ENCODE measurements at regions not wholly inside any gene's neighbourhood (a gene's known extent, or its start where the extent isn't known, plus 50 kb on each side); places are given as distances from the start of the nearest gene placed in this dataset.

DNA sequence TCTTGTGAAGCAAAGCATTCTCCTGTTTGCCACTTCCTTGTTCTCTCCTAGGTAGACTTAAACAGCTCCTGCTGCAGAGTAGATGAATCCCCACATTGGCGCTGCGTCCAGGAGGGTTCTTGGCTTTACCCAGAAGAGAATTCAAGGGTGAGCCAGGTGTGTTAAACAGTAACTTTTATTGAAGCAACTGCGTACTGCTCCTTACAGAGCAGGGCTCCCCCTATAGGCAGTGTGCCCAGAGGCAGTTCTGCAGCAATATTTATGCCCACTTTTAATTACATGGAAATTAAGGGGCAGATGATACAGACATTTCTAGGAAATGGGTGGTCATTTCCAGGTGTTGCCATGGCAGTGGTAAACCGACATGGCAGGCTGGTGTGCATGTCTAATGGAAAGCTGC is 987.6 kb upstream of the RBFOX1 start:
- TF ChIP-seq POLR2A (IDR thresholded peaks at IDR 0.05; ENCODE audit: low read depth, low read length), result no peak
- DNase-seq (ENCODE audit: insufficient read length, low spot score) (no peak), FAIRE-seq (no peak)

DNA sequence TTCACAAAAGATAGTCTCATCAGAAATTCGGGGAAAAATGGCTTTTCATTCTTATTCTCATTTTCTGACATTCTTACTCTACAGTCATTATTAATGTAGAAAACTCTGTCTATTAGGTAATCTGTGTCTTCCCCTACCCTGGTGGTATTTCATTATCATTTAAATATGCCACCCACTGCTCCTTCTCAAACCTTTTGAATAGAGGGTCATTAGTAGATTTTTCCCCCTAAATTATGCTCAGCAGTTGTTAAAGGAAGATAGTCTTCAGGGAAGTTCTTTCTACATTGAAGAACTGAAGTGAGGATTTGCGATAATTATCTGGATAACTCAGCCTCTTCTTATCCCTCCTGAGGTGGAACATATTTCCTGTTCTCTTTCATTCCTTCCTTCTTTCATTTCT is 989.5 kb upstream of the RBFOX1 start:
- DNase-seq (ENCODE audit: insufficient read length, low spot score) (no peak), FAIRE-seq (no peak)

DNA sequence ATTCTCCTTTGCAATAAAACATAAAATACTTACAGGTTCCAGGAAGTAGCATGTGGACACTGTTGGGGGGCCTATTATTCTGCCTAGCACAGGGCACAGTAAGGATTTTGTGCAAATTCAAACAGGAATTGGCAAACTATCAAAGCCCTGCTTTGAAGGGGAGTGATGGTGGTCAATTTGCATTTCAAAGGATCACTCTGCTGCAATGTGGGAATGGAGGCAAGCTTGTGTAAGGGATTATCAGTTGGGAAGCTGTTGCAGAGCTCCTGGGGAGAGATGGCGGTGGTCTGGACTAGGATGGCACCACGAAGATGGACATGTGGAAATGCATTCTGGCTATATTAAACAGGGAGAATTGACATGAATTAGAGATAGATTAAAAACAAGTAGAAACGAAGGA is 990.7 kb upstream of the RBFOX1 start:
- no peak for FAIRE-seq
- no peak for DNase-seq (ENCODE audit: insufficient read length, low spot score)

More for the DNA sequence above, 989.5 kb upstream of the RBFOX1 start:
- no peak for TF ChIP-seq POLR2A (IDR thresholded peaks at IDR 0.05; ENCODE audit: low read depth, low read length)

DNA sequence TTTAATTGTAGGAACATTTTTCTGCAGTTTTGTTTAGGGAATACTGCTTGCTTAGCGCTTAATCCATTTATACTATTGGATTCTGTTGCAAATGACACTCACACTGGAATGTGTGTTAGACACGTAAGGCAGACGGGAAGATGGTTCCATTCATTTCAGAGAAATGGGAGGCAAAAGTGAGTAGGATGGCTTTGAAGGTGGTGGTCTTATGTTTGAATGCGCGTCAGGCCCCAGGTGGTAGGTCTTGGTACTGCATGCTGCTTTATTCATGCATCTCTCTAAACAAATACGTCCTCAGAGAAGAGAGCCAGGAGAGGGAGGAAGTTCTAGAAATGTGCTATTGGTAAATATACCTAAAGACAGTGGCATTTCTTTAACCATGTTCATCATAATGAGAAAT is 997.6 kb upstream of the RBFOX1 start:
- no peak for TF ChIP-seq POLR2A (IDR thresholded peaks at IDR 0.05; ENCODE audit: low read depth, low read length)
- FAIRE-seq (no peak), DNase-seq (ENCODE audit: insufficient read length, low spot score) (peak; percentile 5)

More for the DNA sequence above, 990.7 kb upstream of the RBFOX1 start:
- TF ChIP-seq POLR2A (IDR thresholded peaks at IDR 0.05; ENCODE audit: low read depth, low read length), result no peak

DNA sequence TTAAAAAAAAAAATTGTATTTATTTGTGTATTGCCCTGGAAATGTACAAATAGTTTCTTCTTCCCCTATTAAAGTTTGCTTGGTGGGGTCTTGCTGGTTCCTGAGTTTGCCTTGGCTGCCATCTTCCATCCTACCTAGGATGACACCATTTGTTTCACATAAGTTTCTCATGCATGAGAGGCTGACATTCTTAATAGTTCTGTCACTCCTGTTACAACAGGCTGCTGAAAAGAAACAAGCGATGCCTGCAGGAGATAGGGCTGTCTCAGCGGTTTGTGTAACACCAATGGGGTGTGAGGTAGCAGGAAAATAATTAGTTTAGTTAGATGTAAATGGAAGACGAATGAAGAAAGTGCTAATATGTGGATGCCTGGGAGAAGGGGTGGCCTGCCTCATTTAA is 1000.9 kb upstream of the RBFOX1 start:
- FAIRE-seq (no peak), DNase-seq (ENCODE audit: insufficient read length, low spot score) (no peak)
- TF ChIP-seq POLR2A (IDR thresholded peaks at IDR 0.05; ENCODE audit: low read depth, low read length), result no peak

DNA sequence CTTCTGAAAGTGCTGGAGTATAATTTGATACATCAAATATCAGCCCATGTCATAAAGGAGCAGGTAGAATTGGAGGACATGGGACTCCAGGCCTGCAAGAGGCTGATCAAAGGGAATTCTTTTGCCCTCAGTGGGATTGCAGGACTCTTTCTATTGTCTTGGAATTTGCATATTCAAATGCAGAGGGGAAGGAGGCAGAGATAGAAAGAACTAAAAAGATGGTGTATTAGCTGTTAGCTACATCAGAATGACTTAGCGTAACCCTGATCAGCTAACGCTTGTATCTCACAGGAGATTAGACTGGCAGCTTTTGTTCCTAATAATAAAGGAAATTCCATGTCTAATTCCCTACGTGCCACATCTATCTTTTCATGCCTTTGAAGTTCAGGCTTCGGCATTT is 1014.7 kb upstream of the RBFOX1 start:
- FAIRE-seq (no peak), DNase-seq (ENCODE audit: insufficient read length, low spot score) (no peak)
- no peak for TF ChIP-seq POLR2A (IDR thresholded peaks at IDR 0.05; ENCODE audit: low read depth, low read length)

DNA sequence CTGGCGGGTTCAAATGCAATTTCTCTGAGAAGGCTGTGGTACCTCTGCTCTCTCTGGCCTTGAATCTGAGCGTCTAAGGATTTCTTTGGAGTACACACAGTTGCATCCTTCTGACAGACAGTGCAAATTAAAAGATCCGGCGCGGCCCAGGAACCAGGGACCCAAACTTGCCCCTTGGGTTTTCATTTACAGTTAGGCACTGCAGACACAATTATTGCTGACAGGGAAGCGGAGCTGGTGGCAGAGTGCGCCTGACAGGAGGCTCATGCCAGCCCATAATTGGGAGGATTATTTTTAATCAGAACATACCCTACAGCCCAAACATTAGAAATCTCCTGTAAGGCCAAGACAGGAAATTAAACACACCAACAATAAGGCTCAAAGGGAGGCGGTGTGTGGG is 1023.4 kb upstream of the RBFOX1 start:
- no peak for FAIRE-seq
- DNase-seq (ENCODE audit: insufficient read length, low spot score), result no peak
- no peak for TF ChIP-seq POLR2A (IDR thresholded peaks at IDR 0.05; ENCODE audit: low read depth, low read length)

DNA sequence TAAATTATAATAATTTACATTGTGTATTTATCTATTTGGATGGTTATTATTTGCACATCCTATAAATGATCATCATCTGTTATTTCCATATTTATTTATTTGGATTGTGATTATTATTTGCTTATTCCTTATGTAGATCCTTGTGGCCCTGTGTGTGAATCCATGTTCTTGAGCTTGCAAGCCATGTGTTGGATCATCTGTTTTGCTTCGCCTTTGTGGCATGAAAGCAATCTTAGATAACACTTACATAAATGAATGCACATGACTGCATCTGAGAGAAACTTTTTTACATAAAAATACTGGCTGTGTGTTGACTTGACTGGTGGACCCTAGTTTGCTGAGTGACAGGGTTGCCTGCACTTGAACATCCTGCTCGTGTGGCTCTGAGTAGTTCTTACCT is 1024.5 kb upstream of the RBFOX1 start:
- FAIRE-seq (no peak), DNase-seq (ENCODE audit: insufficient read length, low spot score) (no peak)
- TF ChIP-seq POLR2A (IDR thresholded peaks at IDR 0.05; ENCODE audit: low read depth, low read length), result no peak

DNA sequence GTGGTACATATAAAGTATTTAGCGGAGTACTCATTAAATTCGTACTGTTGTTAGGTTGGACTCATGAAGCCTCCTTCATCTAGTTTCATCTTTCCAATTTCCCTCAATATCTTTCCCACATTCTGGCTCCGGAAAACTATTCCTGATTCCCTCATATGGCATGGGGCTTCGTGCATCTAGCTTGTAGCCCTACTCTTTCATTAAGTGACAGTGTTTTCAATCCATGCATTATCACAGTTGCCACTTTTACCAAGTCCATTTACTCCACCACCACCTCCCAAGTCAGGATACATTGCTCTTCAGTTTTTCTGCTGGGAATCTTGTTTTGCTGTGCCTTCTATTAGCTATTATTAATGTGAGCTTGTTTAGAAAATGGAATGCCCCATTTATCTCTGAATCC is 1032.1 kb upstream of the RBFOX1 start:
- no peak for TF ChIP-seq POLR2A (IDR thresholded peaks at IDR 0.05; ENCODE audit: low read depth, low read length)
- FAIRE-seq (no peak), DNase-seq (ENCODE audit: insufficient read length, low spot score) (no peak)

DNA sequence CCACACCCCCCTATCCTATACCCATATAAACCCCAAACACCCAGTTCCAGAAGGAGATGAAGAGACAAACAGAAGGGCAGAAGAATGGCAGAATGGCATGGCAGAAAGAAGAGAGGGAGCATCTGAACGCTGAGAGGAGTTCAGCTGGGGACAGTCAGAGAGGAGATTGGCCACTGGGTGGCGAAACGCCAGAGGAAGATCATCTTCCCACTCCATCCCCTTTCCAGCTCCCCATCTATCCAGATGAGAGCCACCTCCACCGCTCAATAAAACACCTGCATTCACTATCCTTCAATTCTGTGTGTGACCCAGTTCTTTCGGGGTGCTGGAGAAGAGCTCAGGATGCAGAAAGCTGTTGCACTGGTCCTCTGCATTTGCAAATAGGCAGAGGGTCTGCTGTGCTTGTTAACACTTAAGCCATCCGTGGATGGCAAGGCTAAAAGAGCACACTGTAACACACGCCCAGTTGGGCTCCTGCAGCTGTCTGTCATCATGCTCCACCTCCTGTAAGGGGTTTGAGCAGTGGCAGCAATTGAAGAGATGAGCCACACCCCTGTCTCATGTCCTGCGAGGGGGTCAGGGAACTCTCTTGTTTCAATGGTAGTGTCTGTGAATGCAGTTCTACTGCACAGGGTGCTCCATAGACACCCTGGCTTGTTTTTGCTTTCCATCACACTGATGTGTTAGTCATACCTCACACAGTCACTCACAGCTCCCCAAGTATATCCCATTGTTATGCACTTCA is 1034.8 kb upstream of the RBFOX1 start:
- DNase-seq (ENCODE audit: insufficient read length, low spot score), result no peak
- no peak for FAIRE-seq
- no peak for TF ChIP-seq POLR2A (IDR thresholded peaks at IDR 0.05; ENCODE audit: low read depth, low read length)

DNA sequence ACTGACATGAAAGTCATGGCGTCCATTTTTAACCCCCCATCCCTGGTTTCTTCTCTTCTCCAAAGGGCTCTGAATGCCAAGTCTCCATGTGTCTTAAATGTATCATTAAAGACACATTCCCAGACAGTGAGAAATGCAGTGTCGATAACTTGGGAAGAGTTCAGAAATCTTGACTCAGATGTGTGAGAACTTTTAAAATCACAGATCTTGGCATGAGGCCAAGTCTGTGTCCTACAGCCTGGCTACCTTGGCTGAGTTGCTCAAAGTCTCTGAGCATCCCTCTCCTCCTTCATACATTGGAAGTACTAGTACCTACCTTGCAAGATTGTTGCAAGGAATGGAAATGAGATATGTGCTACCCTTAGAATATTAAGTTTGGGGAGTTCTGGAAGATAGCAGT is 1046.5 kb upstream of the RBFOX1 start:
- DNase-seq (ENCODE audit: insufficient read length, low spot score) (no peak), FAIRE-seq (no peak)
- no peak for TF ChIP-seq POLR2A (IDR thresholded peaks at IDR 0.05; ENCODE audit: low read depth, low read length)

DNA sequence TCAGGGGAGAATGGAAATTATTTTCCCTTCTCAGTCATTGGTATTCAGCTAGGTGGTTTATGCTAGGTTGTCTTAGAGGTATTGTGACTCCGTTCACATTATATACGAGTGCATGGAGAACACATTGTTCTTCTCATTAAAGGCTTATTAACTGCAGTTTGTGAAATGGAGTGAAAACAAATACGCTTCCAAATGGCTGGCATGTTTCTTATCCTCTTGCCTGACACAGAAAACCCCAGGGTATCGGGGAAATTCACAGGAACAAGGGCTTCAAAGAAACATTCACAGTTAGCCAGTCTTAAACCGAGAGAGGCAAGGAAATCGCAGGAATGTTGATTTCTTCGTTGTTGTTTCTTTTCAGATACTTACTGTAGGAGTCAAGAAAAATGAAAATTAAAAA is 1047.9 kb upstream of the RBFOX1 start:
- FAIRE-seq, result no peak
- no peak for TF ChIP-seq POLR2A (IDR thresholded peaks at IDR 0.05; ENCODE audit: low read depth, low read length)
- DNase-seq (ENCODE audit: insufficient read length, low spot score), result no peak

DNA sequence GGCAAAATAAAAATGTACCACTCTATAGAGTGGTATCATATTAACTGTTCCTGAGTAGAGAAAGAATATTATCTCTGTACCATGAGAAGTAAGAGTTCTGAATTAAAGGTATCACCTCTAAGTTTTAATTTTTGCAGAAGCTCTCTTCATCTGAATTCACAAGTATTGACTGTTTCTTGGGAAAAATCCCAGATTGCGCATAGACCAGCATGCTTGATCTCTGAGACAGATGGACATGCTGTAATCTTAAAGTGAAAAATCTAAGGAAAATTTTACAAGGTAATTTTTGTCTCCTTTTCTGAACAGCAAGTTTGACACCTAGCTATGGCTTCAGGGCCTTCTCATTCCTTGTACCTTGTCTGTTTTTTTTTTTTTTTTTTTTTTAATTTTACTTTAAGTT is 1050.7 kb upstream of the RBFOX1 start:
- TF ChIP-seq POLR2A (IDR thresholded peaks at IDR 0.05; ENCODE audit: low read depth, low read length), result no peak
- FAIRE-seq, result no peak

DNA sequence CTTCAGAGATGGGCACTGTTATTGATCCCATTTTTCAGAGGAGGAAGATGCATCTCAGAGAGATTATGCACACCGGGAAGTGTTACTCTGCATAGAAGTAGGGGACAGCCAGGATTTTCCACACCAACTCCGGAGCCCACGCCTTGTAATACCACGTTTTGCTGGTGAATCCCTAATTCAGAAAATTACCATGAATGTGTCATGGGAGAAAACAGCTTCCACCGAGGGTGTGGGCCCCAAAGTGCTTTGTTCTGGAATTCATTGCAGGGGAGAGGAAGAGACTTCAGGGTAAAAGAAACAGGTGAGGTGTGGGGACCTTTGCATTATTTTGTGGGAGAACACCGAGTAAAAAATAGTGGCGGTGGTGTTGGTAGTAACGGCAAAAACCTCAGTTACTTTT is 1051.4 kb upstream of the RBFOX1 start:
- no peak for TF ChIP-seq POLR2A (IDR thresholded peaks at IDR 0.05; ENCODE audit: low read depth, low read length)
- FAIRE-seq (no peak), DNase-seq (ENCODE audit: insufficient read length, low spot score) (no peak)

More for the DNA sequence above, 1050.7 kb upstream of the RBFOX1 start:
- DNase-seq (ENCODE audit: insufficient read length, low spot score), result no peak

DNA sequence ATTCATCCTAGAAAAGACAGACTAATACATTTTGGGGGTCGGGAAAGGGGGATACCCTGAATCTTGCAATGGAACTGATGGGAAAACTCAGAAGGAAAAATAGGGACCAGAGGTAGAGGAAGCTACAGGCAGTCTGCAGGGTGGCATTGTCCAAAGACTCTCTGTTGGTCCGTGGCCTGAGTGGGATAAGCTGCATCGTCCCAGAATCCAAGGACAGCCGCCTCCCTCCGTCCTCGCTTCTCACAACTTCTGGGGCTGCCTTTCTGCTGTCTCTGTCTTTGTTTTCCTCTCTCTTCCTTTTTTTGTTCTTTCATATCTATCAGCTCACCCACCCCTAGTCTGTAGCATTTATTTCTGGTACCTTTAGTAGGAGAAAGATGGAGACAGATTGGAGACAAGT is 1052.6 kb upstream of the RBFOX1 start:
- TF ChIP-seq POLR2A (IDR thresholded peaks at IDR 0.05; ENCODE audit: low read depth, low read length), result no peak
- FAIRE-seq (no peak), DNase-seq (ENCODE audit: insufficient read length, low spot score) (no peak)

DNA sequence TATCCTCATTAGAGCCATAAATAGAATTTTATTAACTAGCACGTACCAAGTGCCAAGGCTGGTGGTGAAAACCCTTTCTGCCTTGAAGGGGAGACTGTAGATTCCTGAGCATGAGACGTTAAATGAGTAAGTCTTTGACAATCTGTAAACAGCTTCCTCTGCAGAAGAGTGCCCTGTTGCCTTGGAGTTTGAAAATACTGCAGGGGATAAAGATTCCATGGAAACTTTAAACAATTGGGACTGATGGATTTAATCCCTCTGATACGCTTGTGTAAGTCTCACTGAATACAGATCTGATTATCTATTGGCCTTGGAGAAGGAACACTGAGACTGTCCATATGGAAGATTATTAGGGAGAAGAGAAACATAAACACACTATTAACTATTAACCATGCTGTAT is 1053.4 kb upstream of the RBFOX1 start:
- TF ChIP-seq POLR2A (IDR thresholded peaks at IDR 0.05; ENCODE audit: low read depth, low read length), result no peak
- FAIRE-seq, result no peak
- no peak for DNase-seq (ENCODE audit: insufficient read length, low spot score)

All from H54 (cell line).